Hippocampal formation (tissue), 2 donors: ENCODE measurements at regions not wholly inside any gene's neighbourhood (a gene's known extent, or its start where the extent isn't known, plus 50 kb on each side); places are given as distances from the start of the nearest gene placed in this dataset.
A peak's percentile ranks its signal among the peaks of the same experiment; 100 is the strongest.
"Not testable (repeated sequence)": the region's sequence is repeated elsewhere in the genome, so short reads cannot be mapped to it uniquely, and the experiment has no call there.

Experiments
- DNase-seq, 2 donors: peaks; one replicate each; lab custom pipeline; 2025; lab: John Stamatoyannopoulos, UW

DNA sequence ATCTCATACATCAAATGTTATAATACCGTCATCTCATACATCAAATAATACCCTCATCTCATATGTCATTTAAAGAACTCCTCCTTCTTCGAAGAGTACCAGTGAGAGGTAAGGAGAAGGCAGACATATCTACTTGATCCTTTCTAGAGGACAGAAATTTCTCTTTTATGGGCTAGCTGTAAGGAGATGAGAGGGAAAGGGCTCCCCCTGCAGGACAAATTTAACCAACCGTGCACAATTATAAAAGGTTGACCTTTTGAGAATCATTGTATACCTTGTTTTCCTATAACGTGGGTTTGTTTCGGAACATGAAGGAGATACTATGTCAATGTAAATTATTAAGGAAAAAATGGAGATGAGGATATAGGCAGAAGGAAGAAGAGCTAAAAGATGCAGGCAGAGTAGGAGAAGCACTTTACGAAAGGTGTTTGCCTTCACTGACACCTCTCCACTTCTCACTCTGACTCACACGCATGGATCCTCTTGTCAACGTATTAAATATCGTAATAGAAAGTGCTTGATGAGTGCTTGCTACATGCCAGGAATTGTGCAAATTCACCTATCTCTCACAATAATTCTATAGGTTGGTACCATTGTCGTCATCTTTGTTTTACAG is 465.9 kb upstream of the ERCC4 start:
- peak in 1 of 2 donors; percentile 8 for DNase-seq

DNA sequence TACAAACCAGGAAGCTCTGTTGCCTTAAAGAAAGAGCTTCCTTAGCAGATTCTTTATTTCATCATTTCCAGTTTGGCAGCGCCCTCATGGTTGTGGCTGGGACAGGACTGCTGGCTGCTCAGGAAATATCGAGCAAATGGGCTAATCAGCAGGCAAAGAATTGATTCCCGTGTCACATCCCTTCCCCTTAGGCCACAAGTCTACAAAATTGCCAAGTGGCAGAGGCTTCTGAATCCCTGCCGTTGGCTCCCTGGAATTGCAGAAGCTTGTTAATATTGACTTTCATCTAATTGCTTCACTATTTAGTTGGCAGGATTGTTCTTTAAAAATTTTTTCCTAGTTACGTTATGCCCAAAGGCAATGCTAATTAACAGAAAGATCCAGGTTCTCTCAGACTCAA is 456.3 kb upstream of the ERCC4 start:
- DNase-seq, result no peak

DNA sequence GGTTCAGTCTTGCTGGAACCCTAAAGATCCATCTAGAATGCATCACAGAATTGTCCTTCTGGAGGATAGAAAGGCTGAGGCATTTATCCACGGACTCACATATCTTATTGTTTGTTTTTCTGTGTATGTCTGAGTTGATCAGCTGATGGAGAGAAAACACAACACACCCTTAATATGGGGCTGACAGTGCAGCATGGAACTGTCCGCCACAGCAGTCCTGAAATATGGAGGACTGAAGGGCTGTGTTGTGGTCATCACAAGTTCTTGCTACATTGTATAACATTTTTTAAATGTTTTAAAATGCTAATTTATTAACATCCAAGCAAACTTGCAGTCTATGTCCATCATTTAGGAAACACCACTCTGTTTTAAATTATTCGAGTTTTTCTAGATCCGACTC is 448.9 kb upstream of the ERCC4 start:
- DNase-seq, result no peak

DNA sequence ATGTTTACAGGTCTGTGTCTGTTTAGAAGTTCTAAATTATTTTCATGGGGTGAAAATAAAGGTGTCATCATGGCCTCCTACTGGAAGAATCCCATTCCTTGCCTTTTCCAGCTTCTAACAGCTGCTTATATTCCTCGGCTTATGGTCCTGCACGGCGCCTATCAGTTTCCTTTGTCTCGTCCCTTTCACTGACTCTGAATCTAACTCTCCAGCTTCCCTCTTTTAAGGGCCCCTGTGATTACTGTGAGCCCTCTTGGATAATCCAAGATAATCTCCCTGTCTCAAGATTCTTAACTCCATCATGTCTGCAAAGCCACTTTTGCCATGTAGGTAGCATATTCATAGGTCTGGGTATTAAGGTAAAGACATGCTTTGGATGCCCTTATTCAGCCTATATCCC is 441.0 kb upstream of the ERCC4 start:
- DNase-seq, result no peak

DNA sequence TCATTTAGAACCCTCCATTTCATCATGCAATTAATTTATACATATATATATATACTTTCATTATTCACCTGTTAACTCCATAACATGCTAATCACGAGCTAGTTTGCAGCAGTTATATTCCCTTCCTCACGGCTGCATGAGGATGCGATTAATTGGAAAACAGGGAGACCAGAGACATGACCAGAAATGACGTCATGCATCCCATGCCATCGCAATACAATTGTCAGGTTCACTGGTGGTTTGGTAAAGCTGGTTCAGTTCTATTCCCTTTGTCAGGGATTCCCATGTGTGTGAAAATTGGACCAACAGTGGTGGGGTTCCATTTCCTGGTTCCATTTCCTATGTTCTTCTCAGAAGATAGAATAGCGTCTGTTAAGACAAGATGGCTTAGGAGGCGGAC is 440.4 kb upstream of the ERCC4 start:
- DNase-seq, result no peak

DNA sequence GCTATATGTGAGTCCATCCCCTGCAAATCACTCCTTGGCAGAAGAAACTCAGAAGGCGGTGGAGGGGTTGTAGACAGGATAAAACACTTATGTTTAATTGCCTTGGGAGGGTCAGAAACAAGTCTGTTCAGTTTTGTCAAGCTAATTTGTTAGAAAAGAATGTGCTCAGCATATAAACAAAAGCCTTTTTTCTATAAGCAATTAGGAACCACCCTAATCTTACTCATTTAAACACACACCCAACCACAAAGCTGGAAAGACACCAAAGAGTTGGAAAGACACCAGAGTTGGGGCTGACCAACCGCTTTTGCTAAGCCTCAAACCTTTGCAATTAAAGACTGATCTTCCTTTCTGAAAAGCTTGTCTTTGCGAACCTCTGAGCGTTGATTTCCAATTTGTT is 439.2 kb upstream of the ERCC4 start:
- DNase-seq, result no peak

DNA sequence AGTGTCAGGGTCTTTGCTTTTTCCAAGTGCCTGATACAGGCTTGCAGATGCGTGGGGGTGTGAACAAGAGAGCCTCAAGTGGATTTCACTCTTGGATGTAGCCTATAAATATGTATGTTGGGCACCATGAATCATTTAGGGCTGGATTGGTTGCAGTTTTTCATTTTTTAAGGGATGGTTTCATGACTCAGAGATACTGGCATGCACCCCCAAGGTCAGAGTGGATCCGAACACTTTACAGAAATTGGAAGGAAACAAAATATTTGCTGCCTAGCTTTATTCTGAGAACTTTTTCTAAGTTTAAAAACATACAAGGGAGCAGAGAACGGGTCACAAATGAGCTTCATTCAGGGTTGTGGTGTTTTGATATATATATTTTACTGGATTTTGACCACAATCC is 436.8 kb upstream of the ERCC4 start:
- no peak for DNase-seq

DNA sequence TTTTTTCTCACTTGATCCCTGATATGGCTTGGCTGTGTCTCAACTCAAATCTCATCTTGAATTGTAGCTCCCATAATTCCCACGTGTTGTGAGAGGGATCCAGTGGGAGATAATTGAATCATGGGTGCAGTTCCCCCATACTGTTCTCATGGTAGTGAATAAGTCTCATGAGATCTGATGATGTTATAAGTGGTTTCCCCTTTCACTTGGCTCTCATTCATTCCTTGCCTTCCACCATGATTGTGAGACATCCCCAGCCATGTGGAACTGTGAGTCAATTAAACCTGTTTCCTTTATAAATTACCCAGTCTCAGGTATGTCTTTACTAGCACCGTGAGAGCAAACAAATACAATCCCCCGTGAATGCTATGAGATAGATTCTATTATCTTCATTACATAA is 430.5 kb upstream of the ERCC4 start:
- not testable (repeated sequence) for DNase-seq

DNA sequence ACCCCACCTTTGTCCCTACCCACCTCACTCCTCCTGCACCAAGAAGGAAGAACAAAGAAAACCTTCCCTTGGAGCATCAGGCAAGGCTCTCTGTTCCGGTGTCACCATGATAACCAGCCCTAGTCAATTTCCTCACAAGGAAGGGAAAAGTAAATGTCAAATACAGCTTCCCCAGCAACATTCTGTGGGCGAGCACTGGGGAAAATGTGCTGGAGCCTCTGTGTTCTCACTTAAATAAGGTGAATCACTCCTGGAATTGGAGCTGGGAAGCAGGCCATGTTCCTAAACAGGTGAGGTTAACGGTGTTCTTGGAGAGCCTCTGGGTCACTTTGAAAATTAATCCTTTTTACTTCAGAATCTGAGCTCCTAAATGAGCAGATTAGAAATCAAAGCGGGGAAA is 427.9 kb upstream of the ERCC4 start:
- no peak for DNase-seq

DNA sequence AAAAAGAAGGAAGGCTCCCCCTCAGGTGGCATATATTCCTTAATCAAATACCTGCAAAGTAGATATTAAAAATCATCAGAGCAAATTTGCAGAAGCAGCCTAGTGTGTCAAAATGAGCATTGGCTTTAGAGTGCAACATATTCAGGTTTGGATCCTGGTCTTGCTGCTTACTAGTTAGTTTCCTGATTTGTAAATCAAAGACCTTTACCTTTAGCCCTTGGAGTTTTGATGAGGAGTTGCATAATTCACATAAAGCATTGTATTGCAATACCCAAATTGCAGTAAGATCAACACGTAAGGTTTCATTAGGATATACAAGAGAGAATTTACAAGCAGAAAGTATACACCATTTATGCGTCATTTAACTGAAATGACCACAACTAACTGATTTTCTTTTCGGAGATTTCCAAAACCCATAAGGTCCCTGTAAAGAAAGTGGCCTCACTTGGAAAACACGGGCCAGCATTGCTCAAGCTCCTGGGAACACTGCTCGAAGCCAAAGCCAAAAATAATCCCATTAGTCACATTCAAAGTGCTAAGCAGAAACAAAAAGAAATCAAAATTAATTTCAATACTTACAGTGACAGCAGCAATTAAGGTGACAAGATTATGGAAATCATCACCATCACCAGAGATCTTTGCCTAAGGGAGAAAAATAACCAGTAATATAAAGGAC is 415.9 kb upstream of the ERCC4 start:
- DNase-seq, result no peak

DNA sequence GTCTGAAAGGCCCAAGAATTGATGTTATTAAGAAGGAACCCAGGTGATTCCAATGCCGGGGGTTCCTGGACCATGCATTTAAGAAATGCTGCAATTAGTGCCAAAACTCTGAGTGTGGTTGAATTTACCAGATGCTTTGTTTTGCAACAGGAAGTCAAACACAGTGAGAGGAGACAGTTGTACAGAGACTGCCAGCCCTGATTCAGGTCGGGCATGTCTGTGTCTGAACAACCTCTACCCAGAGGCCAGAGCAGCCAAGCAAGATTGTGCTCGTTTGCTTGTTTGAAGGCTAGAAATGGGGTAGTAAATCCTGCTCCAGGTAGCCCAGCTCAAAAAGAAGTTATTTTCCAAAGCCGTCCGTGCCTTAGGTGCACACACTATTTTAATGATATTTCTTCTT is 412.4 kb upstream of the ERCC4 start:
- no peak for DNase-seq

DNA sequence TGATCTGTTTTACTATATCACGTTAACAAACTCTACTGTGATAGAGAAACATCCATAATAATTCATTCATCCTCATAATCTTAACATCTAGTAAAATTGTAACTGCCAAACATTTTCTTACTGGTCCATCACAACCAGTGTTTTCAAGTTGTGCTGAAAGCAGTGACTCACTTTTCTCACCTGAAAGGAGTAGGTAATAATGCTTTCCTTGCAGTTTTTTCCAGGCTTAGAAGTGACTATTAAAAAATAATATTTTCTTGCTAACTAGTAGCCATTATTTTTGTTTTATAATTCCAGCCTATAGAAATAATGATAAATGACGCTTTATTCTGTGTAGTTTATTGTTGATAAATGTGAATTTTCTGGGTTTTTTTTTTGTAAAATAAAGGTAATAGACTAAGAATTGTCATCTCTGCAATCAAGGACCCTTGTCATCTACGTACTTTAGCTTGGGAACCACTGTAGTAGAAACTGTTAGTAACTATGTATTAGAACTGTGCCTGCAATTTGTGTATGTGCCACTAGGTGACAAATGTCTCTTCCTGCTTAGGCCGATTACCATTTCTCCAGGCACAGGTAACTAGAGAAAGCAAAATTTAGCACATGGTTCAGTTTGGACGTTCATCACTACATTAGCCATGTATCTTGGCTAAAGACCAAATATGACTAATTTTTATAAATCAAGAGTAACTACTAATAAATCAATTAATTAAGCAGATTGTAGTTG is 409.4 kb upstream of the ERCC4 start:
- no peak for DNase-seq

DNA sequence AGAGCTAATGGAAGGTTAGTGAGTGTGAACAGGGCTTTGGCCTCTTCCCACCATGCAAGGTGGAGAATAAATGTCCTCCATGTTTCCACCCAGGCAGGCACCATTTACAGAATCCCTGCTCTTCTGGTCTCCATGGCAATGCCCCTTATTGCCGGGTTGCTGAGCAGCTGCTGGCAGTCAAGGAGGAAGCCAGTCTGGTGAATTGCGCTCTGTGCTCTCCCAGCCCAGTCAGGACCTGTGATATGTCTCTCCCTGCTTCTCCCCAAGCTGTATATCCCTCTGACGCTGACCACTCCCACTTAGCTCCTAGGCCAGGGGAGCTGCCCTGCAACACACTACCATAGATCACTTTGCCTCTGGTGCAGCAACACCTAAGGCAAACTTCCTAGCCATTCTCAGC is 402.1 kb upstream of the ERCC4 start:
- no peak for DNase-seq

DNA sequence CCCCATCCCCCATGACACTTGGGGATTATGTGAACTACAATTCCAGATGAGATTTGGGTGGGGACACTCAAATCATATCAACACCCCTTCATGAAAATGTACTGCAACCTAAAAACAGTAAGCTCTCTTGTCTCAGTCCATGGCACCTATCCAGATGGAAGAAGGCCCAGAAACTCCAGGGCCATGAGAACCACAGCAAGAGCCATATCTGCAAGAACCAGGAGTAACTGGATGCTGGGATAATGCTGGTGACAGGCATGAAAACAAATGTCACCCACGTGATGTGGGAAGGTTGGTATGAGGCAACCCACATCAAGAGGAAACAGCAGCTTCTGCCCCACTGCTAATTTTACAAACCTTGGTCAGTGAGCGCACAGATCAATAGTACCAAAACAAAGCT is 400.1 kb upstream of the ERCC4 start:
- DNase-seq, result no peak

DNA sequence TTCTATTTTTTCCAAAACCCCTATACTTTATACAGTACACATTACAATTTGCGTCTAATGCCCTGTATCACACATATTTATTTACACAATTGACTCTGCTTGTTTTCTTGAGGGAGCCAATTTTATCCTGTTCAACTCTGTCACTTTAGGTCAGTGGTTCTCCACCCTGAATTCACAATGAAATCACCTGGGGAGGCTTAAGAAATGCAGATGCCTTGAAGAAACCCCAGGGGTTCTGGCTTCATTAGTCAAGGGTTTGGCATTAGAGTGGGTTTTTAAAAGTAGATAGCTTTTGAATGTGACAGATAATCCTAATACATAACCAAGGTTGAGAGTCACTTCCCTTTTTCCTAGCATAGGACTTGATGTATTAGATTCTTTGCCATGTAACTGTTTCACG is 398.6 kb upstream of the ERCC4 start:
- DNase-seq, result no peak

DNA sequence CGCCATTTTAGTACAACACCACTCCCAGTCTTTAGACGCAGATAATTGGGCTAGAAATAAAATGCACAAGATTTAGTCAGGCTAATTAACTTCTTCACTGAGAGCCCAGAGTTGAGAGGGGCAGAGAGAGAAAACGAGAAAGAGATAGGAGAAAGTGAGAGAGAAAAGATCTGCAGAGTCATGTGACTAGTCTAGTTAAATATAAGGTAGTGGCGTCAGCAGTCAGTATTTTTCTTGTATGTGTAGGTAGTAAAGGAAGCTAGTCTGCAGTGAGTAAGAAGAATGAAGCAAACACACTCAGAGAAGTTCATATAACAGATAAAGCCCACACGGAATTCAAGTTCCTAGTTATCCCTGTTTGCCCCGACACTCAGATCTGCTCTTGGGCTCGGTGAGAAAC is 392.6 kb upstream of the ERCC4 start:
- no peak for DNase-seq

DNA sequence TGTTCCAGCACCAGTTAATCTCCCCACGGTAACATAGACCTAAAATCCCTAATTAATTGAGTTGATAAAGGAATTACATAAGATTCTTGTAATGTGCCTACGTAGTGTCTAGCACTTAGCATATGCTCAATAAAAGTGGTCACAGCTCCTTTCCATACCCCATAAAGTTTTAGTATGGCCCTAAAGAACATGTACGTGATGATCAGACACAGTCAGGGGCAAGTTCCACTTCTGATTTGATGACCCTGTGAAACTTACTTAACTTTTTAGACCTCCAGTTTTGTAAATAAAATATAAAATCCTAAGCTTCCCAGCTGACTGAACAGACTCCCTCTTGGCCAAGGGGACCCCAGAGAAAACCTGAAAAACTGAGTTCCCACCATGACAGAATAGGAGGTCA is 391.3 kb upstream of the ERCC4 start:
- no peak for DNase-seq

DNA sequence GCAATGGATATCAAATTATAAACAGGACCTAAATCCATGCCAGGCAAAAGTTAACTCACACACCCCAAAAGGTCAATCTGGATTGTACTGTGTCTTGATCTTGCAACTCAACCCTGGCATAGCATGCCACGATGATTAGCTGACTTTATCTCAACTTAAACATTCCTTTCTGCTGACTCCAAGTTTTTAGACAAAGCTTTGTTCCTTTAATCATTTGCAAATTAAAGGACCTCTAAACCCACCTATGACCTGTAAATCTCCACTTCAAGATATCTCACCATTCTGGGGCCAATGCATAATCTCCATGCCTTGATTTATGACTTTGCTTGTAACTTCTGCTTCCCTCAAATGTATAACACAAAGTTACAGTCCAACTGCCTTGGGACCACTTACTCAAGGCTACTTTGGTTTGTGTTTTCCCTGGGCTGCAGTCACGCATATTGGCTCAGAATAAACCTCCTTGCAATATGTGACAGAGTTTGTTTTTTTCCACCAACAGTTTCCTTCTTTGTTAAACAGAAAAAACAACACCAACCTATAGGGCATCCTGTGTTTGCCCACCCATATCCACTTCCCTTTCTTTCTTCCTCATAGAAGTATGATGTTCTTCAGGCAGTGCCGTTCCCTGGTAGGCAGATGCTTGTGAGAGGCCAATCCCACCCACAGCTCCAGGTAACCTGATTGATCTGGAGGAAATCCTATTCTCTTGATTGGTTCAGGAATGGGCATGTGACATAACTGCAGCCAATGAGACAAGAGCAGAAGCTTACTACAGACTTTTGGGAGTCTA is 390.6 kb upstream of the ERCC4 start:
- no peak for DNase-seq

DNA sequence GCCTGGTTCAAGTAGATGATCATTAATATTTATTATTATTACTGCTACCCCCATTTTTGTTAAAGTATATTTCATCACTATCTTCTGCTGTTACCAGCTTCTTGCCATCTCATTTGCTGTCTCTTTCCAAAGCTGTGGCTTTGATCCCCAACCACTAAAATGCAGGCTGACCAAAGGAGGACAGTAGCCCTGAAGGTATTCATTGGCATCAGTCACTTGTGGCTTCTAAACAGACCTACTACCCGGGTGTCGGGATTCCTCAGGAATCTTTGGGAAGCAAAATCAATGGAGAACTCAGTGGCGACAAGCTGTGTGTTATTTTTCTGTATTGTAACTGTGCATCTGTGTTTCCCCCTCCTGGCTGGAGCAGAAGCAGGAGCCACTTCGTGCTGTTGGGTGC is 379.2 kb upstream of the ERCC4 start:
- no peak for DNase-seq

DNA sequence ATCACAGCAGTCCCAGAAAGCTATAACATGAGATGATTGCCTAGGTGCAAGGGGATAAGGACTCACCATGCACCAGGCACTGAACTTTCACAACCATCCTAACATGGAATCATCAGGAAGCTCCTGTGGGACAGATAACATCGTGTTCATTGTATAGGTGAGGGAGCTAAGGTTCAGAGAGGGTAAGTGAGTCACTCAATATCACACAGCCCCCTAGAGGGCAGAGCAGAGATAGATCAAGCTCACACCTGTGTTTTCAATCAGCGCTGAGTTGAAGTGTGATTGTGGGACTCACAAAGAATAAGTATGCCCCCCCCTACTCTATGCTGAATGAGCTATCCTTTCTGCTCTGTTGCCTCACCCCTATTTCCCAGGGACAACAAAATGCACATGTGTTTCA is 377.7 kb upstream of the ERCC4 start:
- no peak for DNase-seq

DNA sequence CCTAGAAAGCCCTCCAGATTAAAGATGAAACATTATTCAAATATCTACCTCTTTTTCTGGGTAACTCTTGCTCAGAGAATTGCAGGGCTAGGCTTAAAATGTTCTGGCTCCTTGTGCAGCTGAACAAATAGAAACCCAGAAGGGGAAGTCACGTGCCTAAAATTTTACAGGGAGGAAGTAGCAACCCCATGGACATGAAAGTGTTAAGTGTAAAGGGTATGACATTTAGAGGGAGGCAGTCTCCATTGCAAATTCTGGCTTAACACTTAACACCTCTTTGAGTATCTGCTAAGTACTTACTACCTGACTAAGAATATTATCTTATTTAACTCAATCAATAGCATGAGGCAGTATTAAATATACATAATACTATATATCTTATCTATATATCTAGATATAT is 376.1 kb upstream of the ERCC4 start:
- no peak for DNase-seq

DNA sequence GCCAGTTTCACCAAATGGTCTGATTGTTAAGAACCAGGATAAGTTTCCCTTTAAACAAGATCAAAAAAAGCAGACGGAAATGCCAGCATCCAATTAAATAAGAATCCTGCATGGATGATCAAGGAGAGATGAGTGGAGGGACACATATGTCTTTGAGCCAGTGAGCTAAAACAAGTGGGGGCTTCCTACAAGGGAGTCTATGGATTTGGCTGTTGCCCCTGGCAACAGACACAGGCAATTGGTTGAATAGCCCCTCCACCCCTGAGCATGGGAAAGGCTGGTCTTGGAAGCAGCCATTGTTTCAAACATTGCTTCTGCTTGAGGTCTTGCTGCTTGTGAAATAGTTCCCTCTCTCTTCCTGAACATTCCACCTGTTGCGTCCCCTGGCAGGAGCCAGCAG is 374.7 kb upstream of the ERCC4 start:
- no peak for DNase-seq

DNA sequence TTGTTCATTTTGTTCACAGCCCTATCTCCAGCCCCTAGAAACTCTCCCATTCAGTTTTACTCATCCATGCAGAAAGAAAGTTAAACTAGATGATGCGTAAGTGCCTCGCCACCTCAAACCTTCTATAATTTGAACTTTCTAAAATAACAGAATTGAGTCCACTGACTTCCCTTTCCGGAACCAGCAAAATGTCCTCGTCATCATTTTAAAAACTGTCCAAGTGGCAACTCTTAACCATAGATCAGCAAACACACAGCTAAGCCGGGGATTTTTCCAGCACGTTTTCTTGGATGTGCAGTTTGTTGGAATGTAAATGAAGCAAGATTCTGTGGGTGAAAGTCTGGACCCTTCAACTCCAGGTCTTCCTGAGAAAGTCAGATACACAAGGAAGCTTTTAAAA is 369.7 kb upstream of the ERCC4 start:
- no peak for DNase-seq
